Ammon's horn (tissue), 1 donor: ENCODE measurements at regions not wholly inside any gene's neighbourhood (a gene's known extent, or its start where the extent isn't known, plus 50 kb on each side); places are given as distances from the start of the nearest gene placed in this dataset.

ENCODE experiments used
- DNase-seq: peaks from one replicate; pipeline ENCODE4 v3.0.0-alpha.2; 2016; ENCODE audit warnings: low spot score

DNA sequence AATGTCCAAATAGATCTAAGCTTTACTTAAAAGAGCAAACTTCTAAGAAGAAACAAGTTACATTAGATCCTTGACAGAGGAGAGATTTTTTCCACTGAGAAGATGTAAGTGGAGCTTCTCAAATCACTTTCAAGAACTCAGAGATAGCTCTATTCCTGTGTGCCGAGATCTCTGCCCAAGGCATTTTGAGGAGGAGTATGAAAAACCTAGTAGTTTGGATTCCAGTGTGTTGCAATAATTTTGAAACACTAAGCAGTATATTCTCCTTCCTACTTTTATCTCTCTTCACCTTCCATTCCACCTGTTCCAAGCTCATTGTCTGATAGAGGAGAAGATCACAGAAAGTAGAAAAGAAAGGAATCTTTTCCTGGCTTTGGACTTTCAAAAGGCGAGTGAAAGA lies 192.0 kb upstream of the TANK start:
- DNase-seq: no peak

DNA sequence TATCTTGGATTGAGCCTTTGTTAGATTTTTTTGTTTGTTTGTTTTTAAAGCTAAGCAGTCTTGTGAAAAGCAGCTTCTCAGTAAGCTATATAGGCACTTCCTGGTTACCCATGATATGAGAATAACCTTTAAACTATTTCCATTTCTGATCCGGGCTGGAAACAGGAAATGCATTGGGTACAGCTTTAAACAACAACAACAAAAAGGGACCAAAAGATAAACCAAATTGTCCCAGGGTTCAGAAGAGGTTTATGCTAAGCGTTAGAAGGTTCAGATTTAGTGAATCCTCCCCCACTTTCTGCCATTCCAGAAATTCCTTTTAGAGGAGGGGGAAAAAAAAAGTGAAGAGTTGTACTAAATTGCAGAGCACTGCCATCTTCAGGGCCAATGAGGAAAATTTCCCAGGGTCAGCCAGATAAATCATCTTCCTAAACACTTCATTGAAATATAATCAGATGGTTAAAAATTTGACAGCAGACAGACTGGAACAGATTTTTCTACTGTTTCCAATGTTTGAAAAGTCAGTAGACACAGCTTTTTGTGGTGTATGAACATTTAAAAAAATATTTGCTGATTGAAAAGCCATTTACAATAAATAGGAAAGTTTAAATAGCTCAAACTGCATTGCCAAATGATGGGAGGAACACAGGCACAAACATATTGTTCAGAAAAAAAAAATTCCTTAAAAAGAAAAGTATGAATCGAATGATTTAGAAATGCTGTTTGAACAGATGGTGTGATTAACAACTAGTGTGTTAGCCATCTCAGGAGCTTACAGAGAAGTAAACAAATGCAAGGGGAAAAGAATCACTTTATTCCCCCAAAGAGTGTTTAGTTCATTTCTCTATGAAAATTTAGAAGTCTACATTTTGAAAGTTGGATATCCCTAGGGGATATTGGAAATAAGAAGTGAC lies 189.9 kb upstream of the TANK start:
- DNase-seq: peak; percentile 47

DNA sequence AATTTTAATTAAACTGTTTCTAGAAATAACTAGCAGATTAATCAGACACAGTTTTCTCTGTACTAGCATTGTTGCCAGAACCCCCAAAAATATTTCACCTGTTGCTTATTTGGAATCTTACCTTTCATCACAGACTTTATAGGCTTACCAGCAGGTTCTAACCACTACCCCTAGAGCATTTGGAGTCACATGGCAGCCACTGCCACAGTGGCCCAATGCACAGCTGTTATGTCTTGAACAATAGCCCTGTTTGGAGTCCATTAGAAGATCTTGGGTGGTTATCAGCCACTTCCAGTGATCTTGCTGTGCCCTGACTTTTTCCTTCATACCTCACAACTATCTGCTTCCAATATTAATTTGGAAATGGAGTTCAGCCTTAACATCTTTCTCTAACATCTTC lies 186.2 kb upstream of the TANK start:
- DNase-seq: no peak

DNA sequence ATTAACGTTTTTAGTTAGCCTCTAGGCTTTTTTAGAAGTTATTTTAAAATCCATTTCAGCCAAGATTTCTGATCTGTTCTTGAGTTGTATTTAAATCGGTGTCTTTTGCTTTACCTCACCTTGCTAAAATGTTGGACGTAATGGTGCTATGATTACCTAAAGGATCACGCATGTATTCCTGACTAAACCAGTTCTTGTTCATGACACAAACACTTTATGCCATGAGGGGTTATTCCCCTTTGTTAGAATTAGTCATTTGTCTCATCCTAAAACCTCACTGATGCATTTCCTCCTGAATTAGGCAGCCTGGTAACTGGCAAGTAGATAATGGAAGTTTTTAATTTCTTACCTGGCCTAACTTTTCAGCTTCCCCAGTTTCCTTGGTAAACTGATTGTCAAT lies 185.4 kb upstream of the TANK start:
- DNase-seq: no peak

DNA sequence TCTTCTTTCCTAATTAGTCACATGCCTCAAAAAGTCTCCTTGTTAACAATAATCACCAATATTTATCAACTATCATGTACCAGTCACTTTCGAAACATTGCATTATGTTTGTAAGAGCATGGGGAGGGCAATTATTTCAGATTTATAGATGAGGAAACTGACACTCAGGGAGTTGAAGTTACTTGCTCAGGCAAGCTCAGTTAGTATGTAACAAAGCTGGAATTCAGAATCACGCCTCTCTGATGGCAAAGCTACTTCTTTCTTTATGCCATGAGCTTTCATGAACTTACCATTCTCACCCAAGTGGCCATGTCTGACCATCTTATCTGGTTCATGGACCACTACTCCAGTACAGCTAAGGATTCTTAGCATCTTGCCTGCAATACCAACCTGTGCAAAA lies 183.4 kb upstream of the TANK start:
- no peak for DNase-seq

DNA sequence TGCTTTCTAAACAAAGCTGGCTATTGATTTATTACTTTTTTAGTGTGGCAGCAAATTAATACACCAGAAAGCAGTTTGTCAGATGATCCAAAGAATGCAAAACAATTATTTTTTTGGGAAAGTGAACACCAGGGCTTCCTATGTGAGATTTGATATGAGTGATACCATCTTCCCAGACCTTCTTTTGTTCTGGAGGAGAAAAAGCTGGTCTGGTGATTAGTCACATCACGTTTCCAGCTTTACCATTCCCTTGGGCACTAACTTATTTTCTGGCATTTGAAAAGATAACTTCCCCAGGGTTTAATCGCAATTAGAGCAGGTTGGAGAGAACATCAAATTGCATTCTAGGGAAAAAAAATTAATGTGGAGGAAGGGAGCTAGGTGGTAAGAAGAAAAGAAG lies 182.9 kb upstream of the TANK start:
- no peak for DNase-seq

DNA sequence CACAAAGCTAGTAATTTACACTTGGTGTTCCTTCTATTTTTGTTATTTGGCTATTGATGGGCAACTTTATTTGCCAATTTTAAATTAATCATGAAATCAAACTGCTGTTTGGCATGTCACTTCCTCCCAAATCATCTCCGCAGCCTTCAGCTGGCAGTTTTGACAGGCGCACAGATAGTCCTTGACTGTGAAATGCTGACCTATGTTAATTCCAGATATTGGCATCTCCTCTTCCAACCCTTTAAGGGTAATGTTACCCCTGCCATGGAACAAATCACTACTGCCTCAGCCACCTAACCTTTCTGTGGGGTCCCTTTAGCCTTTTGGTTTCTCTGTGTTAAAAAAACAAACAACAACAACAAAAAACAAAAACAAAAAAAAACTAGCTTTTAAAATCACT lies 182.4 kb upstream of the TANK start:
- DNase-seq: no peak

DNA sequence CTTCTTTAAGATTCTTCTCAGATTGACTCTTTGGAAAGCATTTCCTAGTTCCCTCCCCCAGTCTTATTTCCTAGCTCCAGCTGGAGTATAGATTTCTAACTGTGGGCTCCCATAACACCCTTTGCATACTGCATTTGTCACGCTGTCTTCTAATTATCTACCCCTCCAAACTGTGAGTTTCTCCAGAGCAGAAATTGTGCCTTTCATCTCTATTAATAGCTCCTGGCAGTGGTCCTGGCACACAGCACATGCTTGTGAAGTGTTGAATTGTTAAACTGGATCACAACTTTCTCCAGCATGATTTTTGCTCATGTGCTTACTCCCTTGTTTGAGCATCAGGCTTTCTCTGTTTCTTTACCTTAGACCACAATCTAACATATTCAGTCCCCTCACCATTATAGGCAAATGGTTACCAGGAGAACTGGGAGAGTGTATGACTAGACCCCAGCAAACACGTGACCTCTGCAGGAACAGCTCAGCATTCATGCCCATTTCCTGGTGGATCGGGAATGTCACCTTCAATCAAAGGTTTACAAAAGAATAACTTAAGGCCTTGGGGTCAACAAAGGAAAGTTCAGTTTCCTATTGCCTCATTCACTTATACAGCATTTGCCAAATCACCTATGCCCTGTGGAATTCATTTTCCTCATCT lies 175.7 kb upstream of the TANK start:
- DNase-seq: peak; percentile 37

DNA sequence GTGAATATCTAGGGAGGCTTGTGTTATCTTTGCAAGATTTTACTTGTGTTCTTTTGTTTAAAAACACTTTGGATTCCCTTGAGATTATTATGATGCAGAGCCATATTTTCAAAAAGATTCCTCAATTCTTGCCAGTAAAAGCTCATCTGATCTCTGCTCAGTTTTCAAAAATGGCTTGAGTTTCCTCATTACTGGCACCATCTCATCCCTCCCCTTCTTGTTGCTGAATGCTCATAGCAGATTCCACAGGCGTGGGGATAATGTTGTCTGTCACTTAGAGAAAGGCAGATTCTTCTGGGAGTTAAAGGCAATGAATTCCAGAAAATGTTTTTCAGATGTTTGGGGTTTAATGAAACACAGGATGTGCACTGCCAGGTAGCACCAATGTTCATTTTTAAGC lies 170.4 kb upstream of the TANK start:
- no peak for DNase-seq

DNA sequence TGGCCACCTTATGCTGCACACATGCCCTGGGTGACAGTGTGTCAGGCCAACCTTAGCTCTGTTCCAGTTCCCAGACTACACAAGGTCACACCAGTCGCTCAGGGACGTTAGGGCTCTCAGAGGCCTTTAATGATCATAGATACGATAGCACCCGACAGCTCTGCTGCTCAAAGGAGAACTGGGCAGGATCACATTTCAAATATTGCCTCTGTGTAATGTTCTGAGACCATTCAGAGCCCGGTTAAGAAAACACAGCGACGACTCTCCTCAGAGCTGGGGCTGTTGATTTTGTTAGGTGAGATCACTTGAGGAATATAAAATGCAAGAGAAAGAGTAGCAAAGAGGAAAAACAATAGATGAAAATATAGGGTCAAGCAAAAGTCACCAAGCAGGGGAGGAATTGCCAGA lies 166.6 kb upstream of the TANK start:
- no peak for DNase-seq

DNA sequence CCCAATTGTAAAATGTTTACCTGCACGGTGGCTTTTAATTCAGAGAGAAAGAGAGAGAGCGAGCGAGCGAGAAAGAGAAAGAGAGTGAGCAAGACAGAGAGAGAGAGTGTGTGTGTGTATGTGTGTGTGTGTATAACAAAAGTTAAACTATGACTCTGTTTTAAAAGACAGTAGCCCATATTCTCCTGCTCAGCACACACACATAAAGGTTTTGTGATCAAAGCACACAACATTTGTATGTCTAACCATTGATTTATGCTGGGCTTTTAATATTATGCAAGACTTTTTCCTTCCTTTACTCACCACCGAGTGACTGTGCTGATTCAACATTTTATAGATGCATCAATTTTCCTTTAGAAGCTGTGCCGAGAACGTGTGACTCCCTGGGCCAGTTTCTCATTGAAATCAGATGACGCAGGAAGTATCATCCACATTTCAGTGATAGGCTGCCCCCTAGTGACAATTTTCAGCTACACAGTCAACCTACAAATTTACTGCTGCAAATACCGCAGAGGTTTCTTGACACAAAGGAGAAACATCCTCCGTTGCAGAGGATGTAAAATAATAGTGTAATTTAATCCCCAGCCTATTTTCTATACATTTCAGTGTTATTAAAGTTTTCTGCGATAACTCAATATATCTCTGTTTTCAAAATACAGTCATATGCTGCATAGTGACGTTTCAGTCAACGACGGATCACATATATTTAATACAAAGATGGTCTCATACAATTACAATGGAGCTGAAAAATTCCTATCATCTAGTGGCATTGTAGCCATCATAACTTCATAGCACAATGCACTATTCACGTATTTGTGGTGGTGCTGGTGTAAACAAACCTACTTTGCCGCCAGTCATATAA lies 165.9 kb upstream of the TANK start:
- peak; percentile 87 for DNase-seq

DNA sequence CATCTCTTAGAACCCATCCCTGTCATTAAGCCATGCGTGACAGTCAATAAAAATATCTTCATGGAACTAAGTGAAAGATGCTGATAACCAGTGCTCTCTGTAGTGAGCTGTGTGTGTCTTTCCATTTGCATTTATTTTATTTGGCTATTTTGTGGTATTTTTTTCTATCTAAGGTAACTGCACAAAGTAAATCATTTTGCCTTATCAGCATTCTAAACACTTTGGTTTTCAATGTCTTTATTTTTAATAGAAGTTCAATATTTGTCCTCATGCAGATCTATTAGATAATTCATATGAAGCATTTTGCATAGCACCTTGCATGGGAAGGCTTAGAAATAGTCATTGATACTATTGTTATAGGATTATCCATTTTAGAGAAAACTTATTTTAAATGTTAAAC lies 163.6 kb upstream of the TANK start:
- DNase-seq: no peak

DNA sequence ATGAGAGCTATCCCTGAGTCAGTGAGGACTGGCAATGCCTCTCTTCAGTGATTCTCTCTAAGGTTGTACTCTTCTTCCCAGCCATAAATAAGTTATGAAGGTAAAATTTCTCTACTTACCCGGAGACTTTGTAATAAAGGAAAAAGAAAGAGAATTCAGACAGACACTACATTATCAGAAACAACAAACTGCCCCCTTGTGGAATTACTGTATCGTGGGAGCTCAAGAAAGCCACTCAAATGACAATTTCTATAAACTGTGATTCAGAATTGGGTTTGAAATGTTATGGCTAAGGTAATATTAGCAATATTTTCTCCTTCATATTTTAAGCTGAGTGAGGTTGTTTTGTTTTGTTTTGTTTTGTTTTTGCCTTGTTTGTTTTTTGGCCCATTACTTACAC lies 155.8 kb upstream of the TANK start:
- no peak for DNase-seq

DNA sequence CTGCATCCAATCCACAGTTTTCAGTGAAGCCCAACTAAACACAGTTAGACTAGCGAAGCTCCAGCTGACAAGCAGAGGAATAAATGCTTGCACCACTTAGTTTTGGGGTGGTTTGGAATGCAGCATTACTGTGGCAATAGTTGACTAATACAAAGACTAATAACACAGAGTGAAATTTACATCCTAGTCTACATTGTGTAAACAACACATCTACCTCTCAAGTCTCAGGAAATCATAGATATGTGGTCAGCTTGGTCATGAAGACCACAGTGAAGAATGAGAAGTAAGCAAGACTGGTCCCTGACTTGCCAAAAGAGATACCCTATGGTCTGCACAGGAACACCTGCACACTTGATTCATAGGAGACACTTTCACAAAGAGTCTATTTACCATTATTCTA lies 155.1 kb upstream of the TANK start:
- DNase-seq: no peak

DNA sequence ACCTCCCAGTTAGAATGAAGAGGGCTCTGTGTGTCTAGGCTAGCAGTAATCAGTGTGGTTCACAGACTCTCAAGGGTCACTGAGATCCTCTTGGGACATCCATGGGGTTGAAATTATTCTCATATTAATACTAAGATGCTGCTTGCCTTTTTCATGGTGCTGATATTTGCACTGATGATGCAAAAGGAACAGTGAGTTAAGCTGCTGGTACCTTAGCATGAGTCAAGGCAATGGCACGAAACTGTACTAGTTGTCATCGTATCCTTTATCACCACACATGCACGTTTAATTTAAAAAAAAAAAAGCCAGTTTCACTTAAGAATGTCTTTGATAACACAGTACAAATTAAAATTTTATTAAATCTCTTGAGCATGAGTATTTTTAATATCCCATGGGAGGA lies 151.9 kb upstream of the TANK start:
- no peak for DNase-seq

DNA sequence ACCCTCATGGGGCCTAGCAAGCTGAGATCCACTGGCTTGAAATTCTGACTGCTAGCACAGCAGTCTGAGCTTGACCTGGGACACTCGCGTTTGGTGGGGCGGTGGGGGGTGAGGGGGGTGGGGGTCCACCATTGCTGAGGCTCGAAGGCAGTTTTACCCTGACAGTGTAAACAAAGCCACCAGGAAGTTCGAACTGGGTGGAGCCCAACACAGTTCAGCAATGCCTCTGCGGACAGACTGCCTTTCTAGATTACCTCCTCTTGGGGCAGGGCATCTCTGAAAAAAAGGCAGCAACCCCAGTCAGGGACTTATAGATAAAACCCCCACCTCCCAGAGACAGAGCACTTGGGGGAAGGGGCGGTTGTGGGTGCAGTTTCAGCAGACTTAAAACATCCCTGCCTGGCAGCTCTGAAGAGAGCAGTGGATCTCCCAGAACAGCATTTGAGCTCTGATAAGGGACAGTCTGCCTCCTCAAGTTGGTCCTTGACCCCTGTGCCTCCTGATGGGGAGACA lies 149.7 kb upstream of the TANK start:
- no peak for DNase-seq

DNA sequence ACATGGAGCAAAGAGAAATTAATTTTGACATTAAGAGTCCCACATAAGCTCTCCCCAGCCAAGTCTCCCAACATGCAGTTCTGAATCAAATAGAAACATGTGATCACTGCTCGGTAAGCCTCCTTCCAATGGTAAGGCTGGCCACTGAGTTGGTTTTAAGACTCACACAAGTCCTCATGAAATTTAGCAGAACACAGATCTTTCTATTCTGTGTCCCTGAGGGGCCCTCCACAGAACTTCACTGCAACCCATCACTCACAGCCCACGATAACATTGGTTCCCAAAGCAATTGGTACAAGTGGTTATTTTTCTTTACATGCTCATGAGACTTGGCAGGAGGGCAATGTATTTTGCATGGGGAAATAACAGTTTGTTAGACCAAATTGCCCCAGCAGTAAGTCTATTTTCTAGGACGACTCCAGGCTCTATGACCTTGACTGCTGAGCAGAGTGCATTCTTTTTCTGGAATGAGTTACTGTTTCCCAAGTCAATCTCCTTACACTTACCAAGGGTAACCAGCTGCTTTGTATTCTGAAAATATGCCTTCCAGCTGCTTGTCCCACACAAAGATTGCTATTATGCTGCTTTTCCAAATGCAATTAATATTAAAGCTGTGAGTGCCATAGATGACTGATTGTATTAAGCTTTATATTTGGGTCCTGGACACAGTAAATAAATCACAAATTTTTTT lies 142.3 kb upstream of the TANK start:
- DNase-seq: no peak

DNA sequence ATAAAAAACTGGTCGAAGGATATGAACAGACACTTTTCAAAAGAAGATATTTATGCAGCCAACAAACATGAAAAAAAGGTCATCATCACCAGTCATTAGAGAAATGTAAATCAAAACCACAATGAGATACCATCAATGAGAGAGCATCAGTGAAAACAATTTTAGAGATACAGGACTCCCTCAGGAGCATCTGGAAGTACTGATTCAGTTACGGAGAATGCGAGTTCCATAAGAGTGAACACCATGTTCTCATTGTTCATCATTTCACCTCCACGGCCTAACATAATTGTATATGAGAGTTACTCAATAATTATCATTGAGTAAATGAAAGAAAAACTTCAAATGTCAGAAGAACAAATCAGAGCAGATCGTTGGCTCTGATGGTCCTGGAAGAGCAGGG lies 140.9 kb upstream of the TANK start:
- DNase-seq: no peak

DNA sequence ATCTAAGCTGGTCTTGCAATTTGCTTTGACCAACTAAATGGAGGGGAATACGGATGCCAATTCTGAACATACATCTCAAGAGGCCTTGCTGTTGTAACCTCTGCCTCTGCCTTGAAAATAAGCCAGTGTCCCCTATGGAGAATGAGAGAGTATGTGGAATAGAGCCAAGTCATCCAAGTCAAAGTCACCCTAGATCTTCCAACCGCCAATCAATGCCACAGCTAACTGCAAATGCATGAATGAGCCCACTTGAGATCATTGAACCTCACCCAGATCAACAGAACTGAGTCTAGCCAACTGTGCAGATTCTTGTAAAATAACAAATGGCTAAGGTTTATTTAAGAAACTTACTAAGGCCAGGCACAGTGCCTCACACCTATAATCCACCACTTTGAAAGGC lies 139.8 kb upstream of the TANK start:
- DNase-seq: no peak

DNA sequence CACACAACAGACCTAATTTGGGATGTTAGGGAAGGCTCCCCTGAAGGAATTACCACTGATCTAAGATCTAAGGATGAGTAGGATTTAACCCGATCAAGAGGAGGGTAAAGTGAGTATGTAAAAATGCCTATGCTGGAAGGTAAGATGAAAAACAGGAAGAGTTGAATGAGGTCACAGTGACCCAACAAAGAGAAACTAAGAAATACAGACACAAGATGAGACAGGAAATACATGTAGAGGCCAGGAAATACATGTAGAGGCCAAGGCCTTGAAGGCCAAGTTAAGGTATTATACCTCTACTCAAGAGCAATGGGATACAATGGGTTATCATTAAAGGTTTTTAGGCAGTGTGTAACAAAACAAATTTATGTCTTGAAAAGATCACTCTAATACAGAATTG lies 131.6 kb upstream of the TANK start:
- DNase-seq: no peak

DNA sequence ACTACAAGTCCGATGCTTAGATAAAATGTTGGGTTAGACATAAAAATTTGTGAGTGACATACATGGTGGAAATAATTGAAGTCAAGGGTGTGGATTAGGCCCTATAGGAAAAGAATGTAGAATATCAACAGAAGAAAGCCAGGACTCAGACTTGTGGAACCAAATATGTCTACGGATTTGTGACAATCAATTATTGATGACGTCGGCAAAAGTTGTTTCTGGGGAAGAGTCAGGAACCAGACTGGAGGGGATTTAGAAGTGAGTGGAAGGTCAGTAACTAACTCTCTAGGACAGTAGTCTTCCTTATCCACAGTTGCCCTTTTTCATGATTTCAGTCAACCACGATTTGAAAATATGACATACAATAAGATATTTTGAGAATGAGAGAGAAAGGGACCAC lies 130.9 kb upstream of the TANK start:
- DNase-seq: no peak
